Loucy (cell line): ENCODE measurements at regions not wholly inside any gene's neighbourhood (a gene's known extent, or its start where the extent isn't known, plus 50 kb on each side); places are given as distances from the start of the nearest gene placed in this dataset.
"Not testable (repeated sequence)": the region's sequence is repeated elsewhere in the genome, so short reads cannot be mapped to it uniquely, and the experiment has no call there.

ENCODE experiments used
- H2AFZ ChIP-seq: fragments of 200-600 bp; sonication (generic); 2 replicates; pipeline ENCODE4 v1.6.0; 2016; ENCODE audit warnings: antibody characterized with exemption, mild to moderate bottlenecking, low read length, moderate library complexity
- H3F3A ChIP-seq: fragments of 200-600 bp; 2 replicates; pipeline ENCODE4 v1.6.0; 2016; ENCODE audit warnings: antibody characterized with exemption, low read depth, mild to moderate bottlenecking
- H3K27me3 ChIP-seq: fragments of 200-600 bp; sonication (generic); 2 replicates; pipeline ENCODE4 v1.6.1; 2014; ENCODE audit warnings: low read length, mild to moderate bottlenecking; ENCODE audit not compliant: insufficient read depth, poor library complexity, severe bottlenecking
- H3K36me3 ChIP-seq: fragments of 200-600 bp; sonication (generic); 2 replicates; pipeline ENCODE4 v1.6.1; 2016; ENCODE audit warnings: low read length; ENCODE audit not compliant: insufficient read depth
- H3K4me1 ChIP-seq: fragments of 200-600 bp; sonication (generic); 2 replicates; pipeline ENCODE4 v1.5.1; 2014; ENCODE audit warnings: low read length, mild to moderate bottlenecking; ENCODE audit not compliant: insufficient read depth, poor library complexity, severe bottlenecking
- H3K4me2 ChIP-seq: fragments of 200-600 bp; sonication (generic); 2 replicates; pipeline ENCODE4 v1.6.0; 2014; ENCODE audit warnings: antibody characterized with exemption, low read length, low read depth, mild to moderate bottlenecking; ENCODE audit not compliant: poor library complexity, severe bottlenecking
- H3K4me3 ChIP-seq: fragments of 200-600 bp; sonication (generic); 2 replicates; pipeline ENCODE4 v1.5.1; 2014; ENCODE audit warnings: low read length, mild to moderate bottlenecking, mixed read lengths; ENCODE audit not compliant: poor library complexity, severe bottlenecking
- H3K79me2 ChIP-seq: fragments of 200-600 bp; sonication (generic); 2 replicates; pipeline ENCODE4 v1.6.1; 2014; ENCODE audit warnings: low read length; ENCODE audit not compliant: insufficient read depth
- H3K9ac ChIP-seq: fragments of 200-600 bp; sonication (generic); 2 replicates; pipeline ENCODE4 v1.6.0; 2014; ENCODE audit warnings: mild to moderate bottlenecking, low read depth, low read length, moderate library complexity; ENCODE audit not compliant: poor library complexity, severe bottlenecking
- H3K9me2 ChIP-seq: fragments of 200-600 bp; sonication (generic); replicated peaks from 2 replicates; pipeline ENCODE4 v1.6.1; 2016; ENCODE audit warnings: low read depth, low read length, mixed read lengths
- H3K9me3 ChIP-seq: fragments of 200-600 bp; sonication (generic); 2 replicates; pipeline ENCODE4 v1.6.1; 2014; ENCODE audit warnings: mild to moderate bottlenecking, antibody characterized with exemption, low read length, low read depth; ENCODE audit not compliant: insufficient read depth
- H4K20me1 ChIP-seq: fragments of 200-600 bp; sonication (generic); 2 replicates; pipeline ENCODE4 v1.6.0; 2014; ENCODE audit warnings: antibody characterized with exemption, low read length, mild to moderate bottlenecking; ENCODE audit not compliant: insufficient read depth, poor library complexity, severe bottlenecking
- CTCF ChIP-seq: fragments of 200-600 bp; sonication (generic); conservative IDR thresholded peaks from 2 replicates; pipeline ENCODE4 v1.5.1; 2014; ENCODE audit warnings: mild to moderate bottlenecking, antibody characterized with exemption, low read length
- EZH2phosphoT487 ChIP-seq: fragments of 200-600 bp; IDR thresholded peaks from 2 replicates; pipeline ENCODE4 v1.6.1; 2018; ENCODE audit warnings: antibody characterized with exemption, mild to moderate bottlenecking, moderate library complexity, borderline replicate concordance

GRCh38 chr3:182342252-182342651, 451.1 kb upstream of the ATP11B start:
- no peak overlapping the region for H2AFZ ChIP-seq
- no peak for TF ChIP-seq EZH2phosphoT487
- TF ChIP-seq CTCF, result no peak

GRCh38 chr3:182344026-182344425, 449.3 kb upstream of the ATP11B start:
- not testable (repeated sequence) for H3K9me3 ChIP-seq, H3K4me3 ChIP-seq, H3K79me2 ChIP-seq, H4K20me1 ChIP-seq, H3F3A ChIP-seq, H3K9ac ChIP-seq, H3K36me3 ChIP-seq, H3K27me3 ChIP-seq, H3K4me1 ChIP-seq, H3K4me2 ChIP-seq, H3K9me2 ChIP-seq, H2AFZ ChIP-seq

More at GRCh38 chr3:182342252-182342651, 451.1 kb upstream of the ATP11B start:
- Histone ChIP-seq H3K9ac (no peak overlapping the region), H3K36me3 (no peaks in the 10 kb centered on the region), H3K4me1 (no peaks in the 10 kb centered on the region), H3K79me2 (no peaks in the 10 kb centered on the region), H3F3A (no peaks in the 10 kb centered on the region), H3K27me3 (no peaks in the 10 kb centered on the region), H4K20me1 (no peaks in the 10 kb centered on the region), H3K9me2 (no peaks in the 10 kb centered on the region), H3K4me2 (no peak overlapping the region), H3K9me3 (no peaks in the 10 kb centered on the region), H3K4me3 (no peak overlapping the region)

- Histone ChIP-seq H3K4me2 (no peak overlapping the region), H2AFZ (no peak overlapping the region)
- TF ChIP-seq CTCF (no peak), EZH2phosphoT487 (no peak)
Observed at GRCh38 chr3:182349051-182349450, 444.3 kb upstream of the ATP11B start.

GRCh38 chr3:182349951-182350517, 443.3 kb upstream of the ATP11B start:
- no peaks in the 10 kb centered on the region for H3K36me3 ChIP-seq
- no peak overlapping the region for H3K9ac ChIP-seq
- no peaks in the 10 kb centered on the region for H3K4me1 ChIP-seq
- no peaks in the 10 kb centered on the region for H3K9me2 ChIP-seq
- TF ChIP-seq CTCF, result no peak
- TF ChIP-seq EZH2phosphoT487, result no peak
- H3K9me3 ChIP-seq, result no peaks in the 10 kb centered on the region
- no peaks in the 10 kb centered on the region for H3K79me2 ChIP-seq
- H4K20me1 ChIP-seq, result no peaks in the 10 kb centered on the region
- H3K4me2 ChIP-seq, result no peak overlapping the region
- no peak overlapping the region for H3K4me3 ChIP-seq
- H3K27me3 ChIP-seq, result no peaks in the 10 kb centered on the region
- H2AFZ ChIP-seq, result no peak overlapping the region
- H3F3A ChIP-seq, result no peaks in the 10 kb centered on the region

More at GRCh38 chr3:182349051-182349450, 444.3 kb upstream of the ATP11B start:
- Histone ChIP-seq H3F3A (no peaks in the 10 kb centered on the region), H3K9me3 (no peaks in the 10 kb centered on the region), H4K20me1 (no peaks in the 10 kb centered on the region), H3K4me1 (no peaks in the 10 kb centered on the region), H3K9ac (no peak overlapping the region), H3K79me2 (no peaks in the 10 kb centered on the region), H3K36me3 (no peaks in the 10 kb centered on the region), H3K9me2 (no peaks in the 10 kb centered on the region), H3K27me3 (no peaks in the 10 kb centered on the region), H3K4me3 (no peak overlapping the region)
